Liver (tissue), 8 donors: ENCODE measurements at regions not wholly inside any gene's neighbourhood (a gene's known extent, or its start where the extent isn't known, plus 50 kb on each side); places are given as distances from the start of the nearest gene placed in this dataset.

ENCODE experiments used
- DNase-seq: peaks from one replicate; pipeline ENCODE4 v3.0.0-alpha.2; 2017; ENCODE audit warnings: low spot score
- H3K27ac ChIP-seq, 2 donors: one replicate each; pipeline ENCODE4 v1.7.0; 2013; ENCODE audit warnings: inconsistent platforms in 2 of 2, low read length in 2 of 2, control low read depth in 1 of 2, low read depth in 1 of 2, mild to moderate bottlenecking in 1 of 2
- H3K27me3 ChIP-seq, 4 donors: one replicate each; pipeline versions ENCODE4 v1.6.1 to v1.7.0; 2013; ENCODE audit warnings: low read length in 3 of 4, inconsistent platforms in 1 of 4, mild to moderate bottlenecking in 1 of 4, moderate library complexity in 1 of 4; ENCODE audit not compliant: control insufficient read depth in 4 of 4, insufficient read depth in 4 of 4
- H3K36me3 ChIP-seq, 4 donors: one replicate each; pipeline versions ENCODE4 v1.6.1 to v1.7.0; 2013; ENCODE audit warnings: low read length in 3 of 4, mild to moderate bottlenecking in 3 of 4, low read depth in 1 of 4, moderate library complexity in 1 of 4; ENCODE audit not compliant: control insufficient read depth in 4 of 4, insufficient read depth in 3 of 4
- H3K4me1 ChIP-seq, 4 donors: one replicate each; pipeline versions ENCODE4 v1.6.1 to v1.7.0; 2013; ENCODE audit warnings: low read length in 3 of 4, mild to moderate bottlenecking in 3 of 4, moderate library complexity in 1 of 4; ENCODE audit not compliant: control insufficient read depth in 4 of 4, insufficient read depth in 4 of 4
- H3K4me3 ChIP-seq, 3 donors: one replicate each; pipeline versions ENCODE4 v1.6.1 to v1.7.0; 2013; ENCODE audit warnings: low read length in 3 of 3, control low read depth in 1 of 3, low read depth in 1 of 3, mild to moderate bottlenecking in 1 of 3
- H3K9ac ChIP-seq, 2 donors: one replicate each; pipeline ENCODE4 v1.7.0; 2013; ENCODE audit warnings: low read length in 2 of 2, mild to moderate bottlenecking in 2 of 2, moderate library complexity in 2 of 2, control low read depth in 1 of 2, low read depth in 1 of 2
- H3K9me3 ChIP-seq, 4 donors: one replicate each; pipeline versions ENCODE4 v1.6.1 to v1.7.0; 2013; ENCODE audit warnings: low read length in 3 of 4; ENCODE audit not compliant: control insufficient read depth in 4 of 4
- CTCF ChIP-seq: fragments of 150-350 bp; IDR thresholded peaks from 2 replicates; pipeline ENCODE4 v1.5.1; 2017; ENCODE audit warnings: improper control_type of control experiment, low read depth, low read length; ENCODE audit not compliant: missing input control
- EGR1 ChIP-seq, 2 donors: IDR thresholded peaks; 2 replicates each; pipeline ENCODE4 v1.6.1; 2016 to 2018; ENCODE audit warnings: antibody characterized with exemption in 2 of 2, low read depth in 2 of 2
- FOXA1 ChIP-seq: IDR thresholded peaks from 2 replicates; pipeline ENCODE4 v1.6.1; 2016; ENCODE audit warnings: antibody characterized with exemption
- FOXA2 ChIP-seq: IDR thresholded peaks from 2 replicates; pipeline ENCODE4 v1.6.1; 2016; ENCODE audit warnings: antibody characterized with exemption
- GABPA ChIP-seq, 2 donors: IDR thresholded peaks in 1 of 2; conservative IDR thresholded peaks in 1 of 2; 2 replicates each; pipeline ENCODE4 v1.6.1; 2016; ENCODE audit warnings: antibody characterized with exemption in 2 of 2, mild to moderate bottlenecking in 1 of 2, moderate library complexity in 1 of 2
- HNF4A ChIP-seq, 2 donors: conservative IDR thresholded peaks; 2 replicates each; pipeline ENCODE4 v1.6.1; 2016; ENCODE audit warnings: antibody characterized with exemption in 2 of 2, mild to moderate bottlenecking in 2 of 2
- HNF4G ChIP-seq: IDR thresholded peaks from 2 replicates; pipeline ENCODE4 v1.6.1; 2016; ENCODE audit warnings: antibody characterized with exemption
- JUND ChIP-seq, 2 donors: IDR thresholded peaks; 2 replicates each; pipeline ENCODE4 v1.6.1; 2016; ENCODE audit warnings: antibody characterized with exemption in 2 of 2
- NR2F2 ChIP-seq: IDR thresholded peaks from 2 replicates; pipeline ENCODE4 v1.6.1; 2016; ENCODE audit warnings: antibody characterized with exemption
- RAD21 ChIP-seq, 2 donors: IDR thresholded peaks; 2 replicates each; pipeline ENCODE4 v1.6.1; 2016; ENCODE audit warnings: antibody characterized with exemption in 2 of 2, mild to moderate bottlenecking in 2 of 2
- REST ChIP-seq: IDR thresholded peaks from 2 replicates; pipeline ENCODE4 v1.6.1; 2016; ENCODE audit warnings: antibody characterized with exemption, mild to moderate bottlenecking
- RXRA ChIP-seq, 2 donors: IDR thresholded peaks; 2 replicates each; pipeline ENCODE4 v1.6.1; 2017 to 2018; ENCODE audit warnings: antibody characterized with exemption in 2 of 2, mild to moderate bottlenecking in 1 of 2
- SP1 ChIP-seq: IDR thresholded peaks from 2 replicates; pipeline ENCODE4 v1.6.1; 2018; ENCODE audit warnings: antibody characterized with exemption, mild to moderate bottlenecking
- TAF1 ChIP-seq: conservative IDR thresholded peaks from 2 replicates; pipeline ENCODE4 v1.6.1; 2016; ENCODE audit warnings: antibody characterized with exemption, mild to moderate bottlenecking
- YY1 ChIP-seq: IDR thresholded peaks from 2 replicates; pipeline ENCODE4 v1.6.1; 2016; ENCODE audit warnings: antibody characterized with exemption, mild to moderate bottlenecking
- WGBS: extraction: QIAGEN DNeasy Blood & Tissue Kit; methylation state at CpG from one replicate; pipeline ENCODE4 v1.1.7; 2013; 5-methylcytosine and 5-hydroxymethylcytosine counted together
- TF ChIP-seq, protein P1 (sequence below): IDR thresholded peaks from 2 replicates; pipeline ENCODE4 v1.6.1; 2016; ENCODE audit warnings: antibody characterized with exemption
- TF ChIP-seq, protein P2 (sequence below): IDR thresholded peaks from 2 replicates; pipeline ENCODE4 v1.6.1; 2016; ENCODE audit warnings: antibody characterized with exemption
- TF ChIP-seq, protein P3 (sequence below): IDR thresholded peaks from 2 replicates; pipeline ENCODE4 v1.6.1; 2016; ENCODE audit warnings: antibody characterized with exemption
- donor health status: healthy.
- donor health status: healthy.
- donor health status: healthy.
- donor health status: healthy.
- donor health status: healthy.

GRCh38 chr4:179615704-179616103 is 2173.5 kb upstream of the AGA start:
- Histone ChIP-seq H3K4me1 (no peaks in the 10 kb centered on the region), H3K9me3 (no peaks in the 10 kb centered on the region), H3K36me3 (no peaks in the 10 kb centered on the region), H3K27ac (no peak overlapping the region), H3K4me3 (no peak overlapping the region), H3K9ac (no peak overlapping the region), H3K27me3 (no peaks in the 10 kb centered on the region)
- 65% methylated on average over 4 of the region's 4 CpGs for WGBS
- DNase-seq, result no peak
- TF ChIP-seq YY1 (no peak), SP1 (no peak)
- TF ChIP-seq, protein P1, sequence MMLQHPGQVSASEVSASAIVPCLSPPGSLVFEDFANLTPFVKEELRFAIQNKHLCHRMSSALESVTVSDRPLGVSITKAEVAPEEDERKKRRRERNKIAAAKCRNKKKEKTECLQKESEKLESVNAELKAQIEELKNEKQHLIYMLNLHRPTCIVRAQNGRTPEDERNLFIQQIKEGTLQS, result no peak

DNA sequence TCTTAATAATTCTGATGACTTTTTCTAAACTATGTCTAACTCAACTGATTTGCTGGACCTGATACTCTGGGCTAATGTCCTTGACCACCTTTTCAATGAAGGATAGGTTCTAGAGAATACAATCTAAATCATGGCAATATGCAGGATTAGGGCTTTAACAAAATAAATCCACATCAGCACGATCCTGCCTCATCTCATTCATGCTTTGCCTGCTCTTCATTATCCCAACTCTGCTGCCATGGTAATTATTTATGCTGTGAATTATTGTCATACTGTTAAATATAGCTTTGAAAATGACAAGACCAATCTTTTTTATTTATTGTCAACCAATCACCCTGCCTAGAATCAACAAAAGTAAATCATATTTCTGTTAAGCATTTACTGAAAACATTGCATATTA is 2176.7 kb upstream of the AGA start:
- Histone ChIP-seq H3K27ac (no peak overlapping the region), H3K4me3 (no peak overlapping the region), H3K9me3 (no peaks in the 10 kb centered on the region), H3K27me3 (no peaks in the 10 kb centered on the region), H3K9ac (no peak overlapping the region), H3K36me3 (no peaks in the 10 kb centered on the region), H3K4me1 (no peaks in the 10 kb centered on the region)
- no peak for TF ChIP-seq EGR1 (IDR thresholded peaks at IDR 0.05; ENCODE audit: low read depth in 2 of 2)
- TF ChIP-seq TAF1, result no peak
- no peak for TF ChIP-seq GABPA (IDR thresholded peaks at IDR 0.05 in 1 of 2, conservative IDR thresholded peaks at IDR 0.05 in 1 of 2)
- no peak for TF ChIP-seq HNF4G
- no peak for TF ChIP-seq FOXA2
- no peak for TF ChIP-seq HNF4A (conservative IDR thresholded peaks at IDR 0.05)
- TF ChIP-seq SP1, result no peak
- no peak for TF ChIP-seq FOXA1
- DNase-seq, result no peak
- 70% methylated on average over 1 of the region's 1 CpG for whole genome bisulfite sequencing

DNA sequence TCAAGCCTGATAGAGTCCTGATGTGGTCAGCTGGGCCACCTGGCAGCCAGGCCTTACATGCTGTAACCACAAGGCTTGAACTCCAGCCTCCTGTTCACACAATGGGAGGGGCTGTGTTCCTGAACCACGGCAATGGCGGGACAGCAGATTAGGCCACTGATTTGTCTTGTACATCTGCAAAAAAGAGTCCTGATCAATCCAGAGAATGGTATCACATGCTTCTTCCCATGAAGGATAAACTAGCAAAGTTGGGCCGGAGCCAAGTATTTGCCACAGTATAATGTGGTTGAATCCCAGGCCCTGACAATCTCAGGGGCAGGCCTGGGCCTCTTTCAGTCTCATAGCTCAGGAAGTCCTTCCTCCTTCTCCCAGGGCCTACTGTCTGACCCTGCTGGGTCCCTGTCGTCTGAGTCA is 2182.5 kb upstream of the AGA start:
- no peak for TF ChIP-seq SP1
- TF ChIP-seq CTCF, result no peak
- TF ChIP-seq, protein P2, sequence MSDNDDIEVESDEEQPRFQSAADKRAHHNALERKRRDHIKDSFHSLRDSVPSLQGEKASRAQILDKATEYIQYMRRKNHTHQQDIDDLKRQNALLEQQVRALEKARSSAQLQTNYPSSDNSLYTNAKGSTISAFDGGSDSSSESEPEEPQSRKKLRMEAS, result no peak
- TF ChIP-seq, protein P3, sequence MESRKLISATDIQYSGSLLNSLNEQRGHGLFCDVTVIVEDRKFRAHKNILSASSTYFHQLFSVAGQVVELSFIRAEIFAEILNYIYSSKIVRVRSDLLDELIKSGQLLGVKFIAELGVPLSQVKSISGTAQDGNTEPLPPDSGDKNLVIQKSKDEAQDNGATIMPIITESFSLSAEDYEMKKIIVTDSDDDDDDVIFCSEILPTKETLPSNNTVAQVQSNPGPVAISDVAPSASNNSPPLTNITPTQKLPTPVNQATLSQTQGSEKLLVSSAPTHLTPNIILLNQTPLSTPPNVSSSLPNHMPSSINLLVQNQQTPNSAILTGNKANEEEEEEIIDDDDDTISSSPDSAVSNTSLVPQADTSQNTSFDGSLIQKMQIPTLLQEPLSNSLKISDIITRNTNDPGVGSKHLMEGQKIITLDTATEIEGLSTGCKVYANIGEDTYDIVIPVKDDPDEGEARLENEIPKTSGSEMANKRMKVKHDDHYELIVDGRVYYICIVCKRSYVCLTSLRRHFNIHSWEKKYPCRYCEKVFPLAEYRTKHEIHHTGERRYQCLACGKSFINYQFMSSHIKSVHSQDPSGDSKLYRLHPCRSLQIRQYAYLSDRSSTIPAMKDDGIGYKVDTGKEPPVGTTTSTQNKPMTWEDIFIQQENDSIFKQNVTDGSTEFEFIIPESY, result no peak
- TF ChIP-seq FOXA1, result no peak
- no peak for TF ChIP-seq HNF4G
- TF ChIP-seq TAF1, result no peak
- TF ChIP-seq NR2F2, result no peak
- no peak for TF ChIP-seq RXRA (IDR thresholded peaks at IDR 0.05)
- TF ChIP-seq RAD21 (IDR thresholded peaks at IDR 0.05), result no peak
- TF ChIP-seq, protein P1, result no peak
- no peak for TF ChIP-seq EGR1 (IDR thresholded peaks at IDR 0.05; ENCODE audit: low read depth in 2 of 2)
- no peak for TF ChIP-seq HNF4A (conservative IDR thresholded peaks at IDR 0.05)
- no peak for TF ChIP-seq REST
- no peak for TF ChIP-seq JUND (IDR thresholded peaks at IDR 0.05)
- no peak for TF ChIP-seq GABPA (IDR thresholded peaks at IDR 0.05 in 1 of 2, conservative IDR thresholded peaks at IDR 0.05 in 1 of 2)
- TF ChIP-seq YY1, result no peak
- Histone ChIP-seq H3K27ac (no peak overlapping the region), H3K36me3 (no peaks in the 10 kb centered on the region), H3K4me3 (no peak overlapping the region), H3K9me3 (no peaks in the 10 kb centered on the region), H3K9ac (no peak overlapping the region), H3K4me1 (no peaks in the 10 kb centered on the region), H3K27me3 (no peaks in the 10 kb centered on the region)
- no peak for DNase-seq
- WGBS, result 62% methylated on average over 4 of the region's 4 CpGs
